Tibial artery (tissue), 4 donors: ENCODE measurements at regions not wholly inside any gene's neighbourhood (a gene's known extent, or its start where the extent isn't known, plus 50 kb on each side); places are given as distances from the start of the nearest gene placed in this dataset.
A peak's percentile ranks its signal among the peaks of the same experiment; 100 is the strongest.

Source experiments
- DNase-seq, 2 donors: peaks; one replicate each; pipeline ENCODE4 v3.0.0-alpha.2; 2019
- H3K27ac ChIP-seq, 2 donors: fragments of 200-600 bp; sonication (generic) in 1 of 2; 1 replicate in 1 of 2; 2 replicates in 1 of 2; pipeline ENCODE4 v1.5.1; 2018 to 2019; ENCODE audit warnings: mild to moderate bottlenecking in 1 of 2
- H3K27me3 ChIP-seq, 2 donors: fragments of 200-600 bp; sonication (generic) in 1 of 2; one replicate each; pipeline versions ENCODE4 v1.5.1 to v1.6.0; 2016 to 2019
- H3K36me3 ChIP-seq, 3 donors: fragments of 200-600 bp; sonication (generic) in 2 of 3; one replicate each; pipeline ENCODE4 v1.5.1; 2016 to 2019; ENCODE audit warnings: mild to moderate bottlenecking in 2 of 3
- H3K4me1 ChIP-seq, 4 donors: fragments of 200-600 bp; sonication (generic) in 2 of 4; 1 replicate in 3 of 4; 2 replicates in 1 of 4; pipeline ENCODE4 v1.5.1; 2016 to 2019
- H3K4me3 ChIP-seq, 2 donors: fragments of 200-600 bp; sonication (generic) in 1 of 2; 1 replicate in 1 of 2; 2 replicates in 1 of 2; pipeline ENCODE4 v1.5.1; 2018 to 2019; ENCODE audit warnings: mild to moderate bottlenecking in 2 of 2
- H3K9me3 ChIP-seq, 3 donors: fragments of 200-600 bp; sonication (generic) in 1 of 3; one replicate each; pipeline ENCODE4 v1.5.1; 2016 to 2019
- intact Hi-C: fragments of 100-400 bp; cut with DNase I; formaldehyde crosslinking; loops from one replicate; pipeline ENCODE4 v1.15.0; 2023; ENCODE audit warnings: low total_unique reads
- TF ChIP-seq, protein P1 (sequence below), 2 experiments: fragments of 200-600 bp in 1 of 2; fragments of 450-650 bp in 1 of 2; IDR thresholded peaks; one replicate each; pipeline ENCODE4 v1.5.1; 2017 to 2019; ENCODE audit warnings: antibody characterized with exemption in 2 of 2, mild to moderate bottlenecking in 1 of 2, moderate library complexity in 1 of 2

- intact Hi-C loops: no loop called here
Observed at GRCh38 chr6:102631921-102632320, 1238.4 kb downstream of the GRIK2 start.

GRCh38 chr6:102623201-102623600 lies 1229.7 kb downstream of the GRIK2 start:
- DNase-seq: no peak
- H3K27me3 ChIP-seq: no peaks in the 10 kb centered on the region
- no peak overlapping the region for H3K27ac ChIP-seq
- no peaks in the 10 kb centered on the region for H3K9me3 ChIP-seq
- H3K36me3 ChIP-seq: no peaks in the 10 kb centered on the region
- TF ChIP-seq, protein P1, sequence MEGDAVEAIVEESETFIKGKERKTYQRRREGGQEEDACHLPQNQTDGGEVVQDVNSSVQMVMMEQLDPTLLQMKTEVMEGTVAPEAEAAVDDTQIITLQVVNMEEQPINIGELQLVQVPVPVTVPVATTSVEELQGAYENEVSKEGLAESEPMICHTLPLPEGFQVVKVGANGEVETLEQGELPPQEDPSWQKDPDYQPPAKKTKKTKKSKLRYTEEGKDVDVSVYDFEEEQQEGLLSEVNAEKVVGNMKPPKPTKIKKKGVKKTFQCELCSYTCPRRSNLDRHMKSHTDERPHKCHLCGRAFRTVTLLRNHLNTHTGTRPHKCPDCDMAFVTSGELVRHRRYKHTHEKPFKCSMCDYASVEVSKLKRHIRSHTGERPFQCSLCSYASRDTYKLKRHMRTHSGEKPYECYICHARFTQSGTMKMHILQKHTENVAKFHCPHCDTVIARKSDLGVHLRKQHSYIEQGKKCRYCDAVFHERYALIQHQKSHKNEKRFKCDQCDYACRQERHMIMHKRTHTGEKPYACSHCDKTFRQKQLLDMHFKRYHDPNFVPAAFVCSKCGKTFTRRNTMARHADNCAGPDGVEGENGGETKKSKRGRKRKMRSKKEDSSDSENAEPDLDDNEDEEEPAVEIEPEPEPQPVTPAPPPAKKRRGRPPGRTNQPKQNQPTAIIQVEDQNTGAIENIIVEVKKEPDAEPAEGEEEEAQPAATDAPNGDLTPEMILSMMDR (IDR thresholded peaks at IDR 0.05): no peak
- no peaks in the 10 kb centered on the region for H3K4me1 ChIP-seq
- intact Hi-C loops: no loop called here
- no peak overlapping the region for H3K4me3 ChIP-seq

More at GRCh38 chr6:102631921-102632320, 1238.4 kb downstream of the GRIK2 start:
- no peak overlapping the region for H3K4me3 ChIP-seq
- TF ChIP-seq, protein P1 (IDR thresholded peaks at IDR 0.05): no peak
- H3K27ac ChIP-seq: no peak overlapping the region
- no peak for DNase-seq
- H3K9me3 ChIP-seq: no peaks in the 10 kb centered on the region
- H3K27me3 ChIP-seq: no peaks in the 10 kb centered on the region
- no peaks in the 10 kb centered on the region for H3K36me3 ChIP-seq
- no peaks in the 10 kb centered on the region for H3K4me1 ChIP-seq

DNA sequence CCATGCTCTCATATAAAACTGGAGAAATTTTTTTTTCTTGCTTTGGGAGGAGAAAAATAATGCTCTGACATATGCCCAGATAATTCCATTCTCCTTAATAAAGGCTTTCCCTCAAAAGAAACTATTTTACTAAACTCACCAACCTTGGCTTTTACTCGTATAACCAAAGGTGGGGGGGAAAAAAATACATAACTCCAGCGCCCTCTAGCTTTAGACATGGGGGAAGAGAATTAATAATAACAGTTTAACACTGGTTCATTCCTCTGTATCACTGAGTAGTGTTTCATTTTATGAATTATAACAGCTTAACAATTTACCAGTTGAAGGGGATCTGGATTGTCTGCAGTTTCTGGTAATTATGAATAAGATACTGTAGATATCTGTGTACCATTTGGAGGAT lies 1226.1 kb downstream of the GRIK2 start:
- TF ChIP-seq, protein P1 (IDR thresholded peaks at IDR 0.05): no peak
- intact Hi-C loops: no loop called here
- Histone ChIP-seq H3K4me3 (no peak overlapping the region), H3K27ac (no peak overlapping the region), H3K4me1 (no peaks in the 10 kb centered on the region), H3K36me3 (no peaks in the 10 kb centered on the region), H3K27me3 (no peaks in the 10 kb centered on the region), H3K9me3 (no peaks in the 10 kb centered on the region)
- no peak for DNase-seq

DNA sequence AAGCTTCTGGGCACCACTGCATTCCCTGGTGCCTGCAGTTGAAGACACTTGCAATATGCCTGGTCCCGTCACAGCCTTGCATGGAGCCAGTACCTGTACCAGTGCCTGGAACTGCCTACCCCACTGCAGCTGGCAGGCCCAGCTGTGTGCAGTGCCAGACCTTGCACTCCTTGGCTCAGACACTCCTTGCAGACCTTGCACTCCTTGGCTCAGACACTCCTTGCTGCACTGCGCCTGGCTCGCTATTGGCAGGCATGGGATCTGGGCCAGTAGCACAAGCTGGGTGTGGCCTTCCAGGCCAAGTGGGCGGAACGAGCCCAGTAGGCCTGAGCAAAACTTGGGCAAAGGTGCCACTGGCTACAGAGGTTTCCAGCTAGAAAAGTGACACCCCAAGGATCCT lies 1189.1 kb downstream of the GRIK2 start:
- no peaks in the 10 kb centered on the region for H3K4me1 ChIP-seq
- TF ChIP-seq, protein P1 (IDR thresholded peaks at IDR 0.05): no peak
- no peaks in the 10 kb centered on the region for H3K9me3 ChIP-seq
- peak in 1 of 2 donors; percentile 46 for DNase-seq
- intact Hi-C loops: no loop called here
- no peaks in the 10 kb centered on the region for H3K36me3 ChIP-seq
- H3K27ac ChIP-seq: no peak overlapping the region
- no peak overlapping the region for H3K4me3 ChIP-seq
- H3K27me3 ChIP-seq: no peaks in the 10 kb centered on the region

- H3K4me3 ChIP-seq: no peak overlapping the region
- TF ChIP-seq, protein P1 (IDR thresholded peaks at IDR 0.05): no peak
- intact Hi-C loops: no loop called here
- DNase-seq: peak in 1 of 2 donors; percentile 40
- H3K27ac ChIP-seq: no peak overlapping the region
- no peaks in the 10 kb centered on the region for H3K4me1 ChIP-seq
- no peaks in the 10 kb centered on the region for H3K9me3 ChIP-seq
- H3K27me3 ChIP-seq: no peaks in the 10 kb centered on the region
- H3K36me3 ChIP-seq: no peaks in the 10 kb centered on the region
Observed at GRCh38 chr6:102581378-102582124, 1188.0 kb downstream of the GRIK2 start.
